T-helper 1 cell treated with Interleukin-12 subunit alpha and Interleukin-12 subunit beta and Interleukin-4 antibody, amounts not matched to agents 30 ng/mL and 1 ng/mL, for 36 hours (primary cell): ENCODE measurements at regions not wholly inside any gene's neighbourhood (a gene's known extent, or its start where the extent isn't known, plus 50 kb on each side); places are given as distances from the start of the nearest gene placed in this dataset.
"Not testable (repeated sequence)": the region's sequence is repeated elsewhere in the genome, so short reads cannot be mapped to it uniquely, and the experiment has no call there.

Source experiments
- intact Hi-C: fragments of 100-400 bp; cut with micrococcal nuclease; formaldehyde crosslinking; loops from one replicate; pipeline ENCODE4 v1.15.1; 2024

DNA sequence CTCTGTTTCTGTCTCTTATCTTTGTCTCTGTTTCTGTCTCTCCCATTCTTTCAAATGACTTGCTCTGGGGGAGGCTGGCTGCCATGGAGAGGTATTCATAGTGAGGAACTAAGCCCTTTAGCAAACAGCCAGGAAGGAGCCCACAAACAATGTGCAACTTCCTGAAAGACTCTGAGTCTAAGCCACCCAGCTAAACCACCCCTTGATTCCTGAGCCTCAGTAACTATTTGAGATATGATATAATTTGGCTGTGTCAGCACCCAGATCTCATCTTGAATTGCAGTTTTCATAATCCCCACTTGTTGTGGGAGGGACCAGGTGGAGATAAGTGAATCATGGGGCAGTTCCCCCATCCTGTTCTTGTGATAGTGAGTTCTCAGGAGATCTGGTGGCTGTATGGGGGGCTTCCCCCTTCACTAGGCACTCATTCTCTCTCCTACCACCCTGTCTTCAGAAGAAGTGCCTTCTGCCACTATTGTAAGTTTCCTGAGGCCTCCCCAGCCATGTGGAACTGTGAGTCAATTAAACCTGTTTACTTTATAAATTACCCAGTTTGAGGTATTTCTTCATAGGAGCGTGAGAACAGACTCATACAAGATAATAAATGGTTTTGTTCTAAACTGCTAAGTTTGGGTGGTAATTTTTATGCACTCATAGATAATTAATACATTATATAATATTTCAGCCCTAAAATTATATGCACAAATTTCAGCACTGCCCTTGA lies 121.2 kb upstream of the FOXP2 start:
- intact Hi-C loops, result no loop called here

DNA sequence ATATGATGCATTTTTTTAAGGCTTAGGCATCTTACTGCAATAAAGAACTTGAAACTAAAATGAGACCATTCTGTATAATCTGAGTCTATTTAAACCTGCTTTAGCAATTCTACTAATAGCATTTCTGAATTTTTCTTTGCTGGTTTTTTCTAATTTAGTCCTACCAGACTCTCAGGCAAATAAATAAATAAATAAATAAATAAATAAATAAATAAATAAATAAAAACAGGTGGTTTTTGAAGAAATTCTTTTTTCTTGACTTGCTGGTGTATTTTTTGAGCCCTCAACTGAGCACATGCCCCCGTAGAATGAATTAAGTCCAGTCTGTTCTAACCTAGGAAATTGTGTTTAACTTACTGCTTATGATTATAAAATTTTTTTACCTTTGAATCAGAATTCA lies 134.7 kb upstream of the FOXP2 start:
- intact Hi-C loops, result loop anchor here (10.0 kb wide), 1 partner anchor 465 kb away; no protein-coding TSS in a partner anchor

DNA sequence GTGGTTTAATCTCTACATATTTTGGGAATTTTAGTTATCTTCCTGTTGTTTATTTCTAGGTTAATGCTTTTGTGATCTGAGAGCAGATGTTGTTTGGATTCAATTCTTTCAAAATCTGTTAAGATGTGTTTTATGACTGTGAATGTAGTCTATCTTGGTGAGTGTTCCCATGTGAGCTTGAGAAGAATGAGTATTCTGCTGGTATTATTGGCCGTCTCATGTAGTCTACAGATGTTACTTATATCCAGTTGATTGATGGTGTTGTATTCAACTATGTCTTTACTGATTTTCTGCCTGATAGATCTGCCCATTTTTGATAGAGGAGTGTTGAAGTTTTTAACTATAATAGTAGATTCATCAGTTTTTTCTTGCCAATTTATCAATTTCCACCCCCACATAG lies 141.4 kb upstream of the FOXP2 start:
- intact Hi-C loops, result loop anchor here (5.0 to 10.0 kb wide), 2 partner anchors 458 to 1189 kb away; no protein-coding TSS in a partner anchor

DNA sequence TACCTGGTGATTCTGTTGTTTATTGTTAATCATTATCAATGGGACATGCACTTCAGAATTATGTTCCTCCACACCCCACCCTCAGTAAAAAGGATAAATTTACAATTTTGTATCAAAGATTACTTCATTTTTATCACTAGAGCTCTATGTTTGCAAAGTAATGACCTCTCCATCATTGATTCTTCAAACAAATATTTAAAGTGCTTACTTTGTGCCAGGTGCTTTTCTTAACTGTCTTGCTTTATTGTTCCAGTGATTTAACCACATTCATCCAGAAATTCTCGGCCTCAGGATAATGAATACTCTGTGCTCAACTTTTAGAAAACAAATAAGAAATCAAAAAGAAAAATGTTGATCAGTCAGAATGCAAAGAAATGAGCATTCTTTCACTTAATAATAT lies 144.9 kb upstream of the FOXP2 start:
- intact Hi-C loops, result loop anchor here (5.0 to 10.0 kb wide), 2 partner anchors 455 to 1193 kb away; no protein-coding TSS in a partner anchor

DNA sequence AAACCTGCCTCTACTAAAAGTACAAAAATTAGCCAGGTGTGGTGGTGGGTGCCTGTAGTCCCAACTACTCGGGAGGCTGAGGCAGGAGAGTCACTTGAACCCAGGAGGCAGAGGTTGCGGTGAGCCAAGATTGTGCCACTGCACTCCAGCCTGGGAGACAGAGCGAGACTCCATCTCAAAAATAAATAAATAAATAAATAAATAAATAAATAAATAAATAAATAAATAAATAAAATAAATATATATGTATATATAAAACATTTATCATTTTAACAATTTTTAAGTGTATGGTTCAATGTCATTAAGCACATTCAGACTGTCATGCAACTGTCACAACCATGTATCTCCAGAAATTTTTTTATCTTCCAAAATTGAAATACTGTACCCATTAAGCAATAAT lies 147.1 kb upstream of the FOXP2 start:
- intact Hi-C loops, result not testable (repeated sequence)

DNA sequence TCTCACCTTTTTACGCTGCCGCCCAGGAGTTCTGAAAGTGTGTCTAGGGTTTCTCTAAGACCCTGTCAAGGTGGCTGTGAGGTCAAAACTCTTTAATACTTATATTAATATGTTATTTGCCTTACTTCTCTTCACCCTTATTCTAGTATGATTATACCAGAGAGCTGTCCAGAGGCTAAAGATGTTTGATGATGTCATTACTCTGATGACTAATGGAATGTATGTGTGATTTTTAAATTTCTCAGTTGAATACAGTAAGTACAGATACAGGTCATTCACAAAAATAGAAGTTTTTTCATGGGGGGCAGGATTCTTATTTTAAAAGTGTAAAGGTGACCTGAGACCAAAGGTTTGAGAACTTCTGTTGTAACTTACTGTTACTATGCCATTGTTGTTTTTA lies 150.6 kb upstream of the FOXP2 start:
- intact Hi-C loops, result no loop called here

DNA sequence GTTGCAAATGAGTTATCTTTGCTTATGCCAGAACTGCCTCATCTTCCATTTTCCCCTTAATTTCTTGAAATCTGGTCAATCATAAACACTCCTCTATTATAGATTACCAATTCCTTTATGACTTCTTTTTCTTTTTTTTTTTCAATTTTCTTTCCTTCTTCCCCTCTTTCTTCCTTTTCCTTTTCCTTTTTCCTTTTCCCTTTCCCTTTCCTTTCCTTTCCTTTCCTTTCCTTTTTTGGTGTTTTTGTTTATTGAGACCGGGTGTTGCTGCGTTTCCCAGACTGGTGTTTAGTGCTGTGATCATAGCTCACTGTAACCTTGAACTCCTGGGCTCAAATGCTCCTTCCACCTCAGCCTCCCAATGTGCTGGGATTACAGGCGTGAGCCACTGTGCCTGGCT lies 151.4 kb upstream of the FOXP2 start:
- intact Hi-C loops, result no loop called here

DNA sequence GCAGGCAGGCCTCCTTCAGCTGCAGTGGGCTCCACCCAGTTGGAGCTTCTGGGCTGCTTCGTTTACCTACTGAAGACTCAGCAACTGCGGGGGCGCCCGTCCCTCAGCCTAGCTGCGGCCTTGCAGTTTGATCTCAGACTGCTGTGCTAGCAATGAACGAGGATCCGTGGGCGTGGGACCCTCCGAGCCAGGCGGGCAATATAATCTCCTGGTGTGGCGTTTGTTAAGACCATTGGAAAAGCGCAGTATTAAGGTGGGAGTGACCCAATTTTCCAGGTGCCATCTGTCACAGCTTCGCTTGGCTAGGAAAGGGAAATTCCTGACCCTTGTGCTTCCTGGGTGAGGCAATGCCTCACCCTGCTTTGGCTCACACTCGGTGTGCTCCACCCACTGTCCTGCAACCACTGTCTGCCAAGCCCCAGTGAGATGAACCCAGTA lies 159.2 kb upstream of the FOXP2 start:
- intact Hi-C loops, result no loop called here

DNA sequence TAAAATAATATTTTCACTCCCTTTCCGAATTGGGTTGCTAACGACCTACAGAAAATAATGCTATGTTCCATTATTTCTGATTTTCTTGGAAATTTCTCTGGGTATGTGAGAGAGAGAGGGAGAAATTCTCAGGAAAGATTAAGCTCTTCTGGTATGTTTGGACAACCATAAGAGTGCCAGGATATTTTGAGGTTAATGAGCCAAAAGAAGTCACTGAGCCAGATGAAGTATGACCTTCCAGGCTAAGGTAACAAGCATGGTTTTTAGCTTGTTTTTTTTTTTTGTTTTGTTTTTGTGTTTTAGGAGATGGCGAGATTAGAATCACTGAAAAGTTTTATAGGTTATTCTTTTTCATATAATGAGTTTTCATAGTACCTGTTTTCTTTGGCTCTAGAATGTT lies 171.0 kb upstream of the FOXP2 start:
- intact Hi-C loops, result no loop called here

DNA sequence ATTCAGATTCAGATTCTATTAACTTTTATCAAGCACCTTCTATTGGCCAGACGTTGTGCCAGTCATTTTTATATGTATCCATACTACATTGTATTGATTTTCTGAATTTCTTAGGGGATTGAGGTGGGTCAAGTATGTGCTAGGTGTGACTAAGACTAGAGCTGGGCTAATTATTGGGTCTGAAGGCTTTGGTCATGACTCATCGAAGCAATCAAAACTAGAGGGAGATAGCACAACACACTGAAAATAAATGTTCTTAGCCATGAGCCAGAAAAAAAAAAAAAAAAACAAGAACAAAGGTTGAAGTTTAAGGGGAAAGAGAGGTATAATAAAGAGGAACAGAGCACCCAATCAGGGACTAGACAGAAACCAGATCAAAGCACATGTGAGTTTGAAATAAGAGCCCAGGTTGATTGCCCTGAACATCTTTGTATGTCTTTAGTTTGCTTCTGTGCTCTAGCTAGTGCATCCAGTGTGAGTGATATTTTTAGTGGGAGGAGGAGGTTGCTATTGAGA lies 171.6 kb upstream of the FOXP2 start:
- intact Hi-C loops, result no loop called here

DNA sequence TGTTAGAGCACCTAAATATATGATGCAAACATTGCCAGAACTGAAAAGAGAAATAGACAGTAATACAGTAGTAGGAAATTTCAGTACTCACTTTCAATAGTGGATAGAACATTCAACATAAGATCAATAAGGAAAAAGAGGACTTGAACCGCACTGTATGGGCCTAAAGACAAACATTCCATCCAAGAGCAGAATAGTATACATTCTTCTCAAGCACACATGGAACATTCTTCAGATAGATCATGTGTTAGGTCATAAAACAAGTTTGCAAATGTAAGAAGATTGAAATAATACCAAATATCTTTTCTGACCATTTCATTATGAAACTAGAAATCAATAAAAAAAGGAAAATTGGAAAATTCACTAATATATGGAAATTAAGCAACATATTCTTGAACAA lies 185.4 kb upstream of the FOXP2 start:
- intact Hi-C loops, result no loop called here

DNA sequence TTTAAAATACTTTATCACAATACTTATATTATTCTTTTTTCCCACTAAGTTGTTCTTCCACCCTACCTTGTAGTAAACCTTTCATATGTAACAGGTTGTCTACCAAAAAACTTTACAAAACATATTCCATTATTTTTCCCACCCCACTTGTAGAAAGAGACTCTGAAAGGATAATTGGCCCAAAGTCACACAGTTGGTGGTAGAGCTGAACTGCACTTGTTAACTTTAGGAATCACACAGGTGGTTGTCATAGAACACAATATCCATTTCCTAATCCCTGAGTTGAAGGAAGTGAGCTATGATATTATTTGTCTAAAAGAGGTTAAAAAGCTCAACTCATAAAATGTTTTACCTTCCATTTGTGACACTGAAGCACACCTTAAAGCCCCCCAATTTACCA lies 188.8 kb upstream of the FOXP2 start:
- intact Hi-C loops, result no loop called here

DNA sequence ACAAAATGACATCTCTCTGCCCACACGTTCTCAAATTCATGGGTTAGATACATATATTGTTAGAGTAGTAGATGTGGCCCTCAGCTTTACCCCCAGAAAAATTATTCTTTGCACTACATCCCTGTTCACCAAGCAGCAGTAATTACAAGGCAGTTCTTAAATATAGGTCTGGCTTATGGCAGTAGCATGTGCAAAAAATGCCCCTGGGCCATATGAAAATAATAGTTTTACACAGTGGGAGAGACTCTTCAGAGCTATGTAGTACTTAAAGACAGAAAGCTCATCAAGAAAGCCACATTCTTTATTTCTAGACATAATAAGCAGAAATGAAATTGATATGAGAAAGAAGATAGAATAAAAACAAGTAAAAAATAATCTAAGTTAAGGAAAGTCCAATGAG lies 196.3 kb upstream of the FOXP2 start:
- intact Hi-C loops, result no loop called here

DNA sequence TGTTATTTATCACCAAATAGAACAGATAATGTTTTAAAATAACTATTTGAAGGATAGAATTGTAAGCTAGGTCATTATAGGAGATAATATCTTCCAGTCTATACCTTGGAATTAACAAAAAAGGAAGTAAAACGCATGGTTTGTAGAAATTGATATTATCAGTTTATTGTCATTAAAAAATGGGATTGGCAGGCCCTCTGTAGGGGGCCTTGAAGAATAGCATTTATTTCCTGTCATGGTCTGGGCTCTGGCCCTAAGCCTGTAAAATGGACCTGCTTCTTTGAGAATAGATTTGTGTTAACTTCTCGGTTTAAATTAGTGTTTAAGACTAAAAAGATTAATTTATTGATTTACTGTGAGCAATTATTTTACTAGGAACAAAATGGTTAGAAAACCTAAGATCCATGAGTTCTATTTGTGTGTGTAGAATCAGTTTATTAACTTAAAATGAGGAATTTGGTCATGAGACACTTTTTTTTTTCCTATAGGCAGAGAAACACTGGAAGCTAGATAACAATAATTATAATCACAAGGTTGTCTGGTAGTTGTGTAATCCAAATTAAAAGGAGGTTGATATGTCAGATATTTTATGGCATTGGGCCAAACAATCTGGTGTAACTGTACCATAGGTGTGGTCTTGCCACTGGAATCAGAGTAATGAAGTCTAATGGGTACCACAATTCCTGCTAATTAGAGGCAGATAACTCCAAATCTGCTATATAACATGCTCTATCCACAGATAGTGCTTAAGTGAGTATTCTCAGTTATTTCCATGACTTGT lies 197.4 kb upstream of the FOXP2 start:
- intact Hi-C loops, result no loop called here

DNA sequence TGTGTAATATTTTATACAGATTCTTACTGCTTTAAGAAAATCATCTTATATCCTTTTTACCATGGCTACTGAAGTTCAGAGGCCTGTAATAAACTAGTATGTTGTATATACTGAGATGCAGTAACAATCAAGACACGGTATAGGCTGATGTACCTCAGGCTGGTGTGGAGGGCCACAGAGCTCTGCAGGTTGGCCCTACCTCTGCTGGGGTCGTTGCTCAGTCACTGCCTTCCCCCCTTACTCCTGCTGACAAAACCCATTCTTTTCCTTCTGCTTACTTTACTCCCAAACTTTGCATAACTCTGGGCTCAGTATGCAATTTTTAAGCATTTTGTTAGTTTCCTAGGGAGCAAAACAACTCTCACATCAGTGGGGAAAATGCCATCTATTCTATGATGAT lies 200.1 kb upstream of the FOXP2 start:
- intact Hi-C loops, result no loop called here

DNA sequence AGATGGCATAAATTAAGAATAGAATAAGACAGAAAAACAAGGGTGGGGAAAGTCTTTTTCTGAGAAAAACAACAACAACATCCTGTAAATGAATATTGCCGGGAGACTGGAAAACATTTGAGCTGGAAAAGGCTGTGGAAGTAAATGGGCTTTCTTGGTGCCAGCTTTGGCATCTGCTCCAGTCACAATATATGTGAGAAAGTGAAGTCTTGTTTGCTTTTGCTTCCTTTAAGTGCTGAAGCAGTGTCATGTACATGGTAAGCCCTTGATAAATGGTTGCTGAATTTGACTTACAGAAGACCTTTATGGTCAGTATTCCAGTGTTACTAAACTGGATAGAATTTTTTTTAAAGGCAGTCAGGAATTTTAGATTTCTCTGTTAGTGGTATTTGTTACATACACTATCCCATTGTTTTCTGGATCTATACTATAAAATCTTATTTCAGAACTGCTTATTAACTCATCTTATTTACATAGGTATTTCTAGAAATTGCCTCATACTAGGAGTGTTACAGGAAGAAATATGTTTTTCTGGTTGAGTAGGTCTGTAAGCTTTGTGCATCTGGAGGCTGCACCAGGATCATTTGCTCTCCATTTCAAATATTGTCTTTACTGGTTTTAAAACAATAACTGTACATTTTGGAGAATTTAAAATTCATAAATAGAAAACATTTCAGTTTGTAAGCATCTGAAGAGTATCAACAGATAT lies 201.7 kb upstream of the FOXP2 start:
- intact Hi-C loops, result no loop called here

DNA sequence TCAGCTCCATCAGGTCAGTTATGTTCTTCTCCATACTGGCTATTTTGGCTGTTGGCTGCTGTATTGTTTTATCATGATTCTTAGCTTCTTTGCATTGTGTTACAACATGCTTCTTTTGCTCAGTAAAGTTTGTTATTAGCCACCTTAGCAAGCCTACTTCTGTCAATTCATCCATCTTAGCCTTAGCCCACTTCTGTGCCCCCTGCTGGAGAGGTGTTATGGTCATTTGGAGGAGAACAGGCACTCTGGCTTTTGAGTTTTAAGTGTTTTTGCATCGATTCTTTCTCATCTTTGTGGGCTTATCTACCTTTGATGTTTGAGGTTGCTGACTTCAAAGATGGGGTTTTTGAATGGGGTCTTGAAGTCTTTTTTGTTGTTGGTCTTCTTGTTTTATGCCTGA lies 204.6 kb upstream of the FOXP2 start:
- intact Hi-C loops, result no loop called here

DNA sequence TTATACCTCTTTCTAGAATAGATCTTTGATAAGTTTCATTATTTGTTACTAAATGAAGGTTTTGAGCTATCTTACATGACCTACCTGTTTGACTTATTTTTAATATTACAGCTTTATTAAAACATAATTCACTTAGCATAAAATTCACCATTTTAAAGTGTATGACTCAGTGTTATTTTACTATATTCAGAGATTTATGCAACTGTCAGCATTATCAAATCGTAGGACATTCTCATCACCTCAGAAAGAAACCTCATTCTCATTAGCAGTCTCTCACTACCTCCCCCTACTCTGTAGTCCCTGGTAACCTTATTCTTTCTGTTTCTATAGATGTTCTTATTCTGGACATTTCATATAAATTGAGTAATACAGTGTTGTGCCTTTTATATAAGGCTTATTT lies 207.9 kb upstream of the FOXP2 start:
- intact Hi-C loops, result no loop called here

DNA sequence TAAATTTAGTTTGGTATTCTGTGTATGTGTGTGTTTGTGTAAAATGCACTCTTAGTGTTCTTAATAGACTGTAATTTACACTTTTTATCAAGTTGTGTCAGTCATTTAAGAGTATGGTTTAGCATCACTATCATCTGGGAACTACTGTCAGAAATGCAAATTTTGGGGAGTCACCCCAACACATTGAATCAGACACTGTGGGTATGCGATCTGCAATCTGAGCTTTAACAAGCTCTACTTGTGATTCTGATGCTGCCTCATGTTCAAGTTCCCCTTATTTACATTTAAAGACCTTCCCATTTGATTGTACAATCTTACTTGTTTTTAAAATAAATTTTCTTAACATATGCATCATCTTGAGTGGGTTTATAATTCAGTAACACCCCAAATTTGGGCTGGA lies 218.1 kb upstream of the FOXP2 start:
- intact Hi-C loops, result no loop called here

DNA sequence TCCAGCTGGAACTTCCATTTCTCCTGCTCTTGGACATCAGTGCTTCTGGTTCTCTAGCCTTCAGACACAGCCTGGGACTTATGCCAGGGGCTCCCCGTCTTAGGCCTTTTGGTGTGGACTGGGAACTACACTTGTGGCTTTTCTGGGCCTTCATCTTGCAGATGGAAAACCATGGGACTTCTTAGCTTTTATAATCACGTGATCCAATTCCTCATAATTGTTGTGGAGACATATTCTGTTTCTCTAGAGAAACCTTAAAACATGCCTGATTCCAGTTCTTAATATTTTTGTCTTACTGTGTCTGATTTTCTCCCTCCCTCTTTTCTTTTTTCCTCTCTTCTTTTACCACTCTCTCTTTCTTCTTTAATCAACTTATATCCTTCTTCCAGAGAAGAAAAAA lies 224.2 kb upstream of the FOXP2 start:
- intact Hi-C loops, result no loop called here

DNA sequence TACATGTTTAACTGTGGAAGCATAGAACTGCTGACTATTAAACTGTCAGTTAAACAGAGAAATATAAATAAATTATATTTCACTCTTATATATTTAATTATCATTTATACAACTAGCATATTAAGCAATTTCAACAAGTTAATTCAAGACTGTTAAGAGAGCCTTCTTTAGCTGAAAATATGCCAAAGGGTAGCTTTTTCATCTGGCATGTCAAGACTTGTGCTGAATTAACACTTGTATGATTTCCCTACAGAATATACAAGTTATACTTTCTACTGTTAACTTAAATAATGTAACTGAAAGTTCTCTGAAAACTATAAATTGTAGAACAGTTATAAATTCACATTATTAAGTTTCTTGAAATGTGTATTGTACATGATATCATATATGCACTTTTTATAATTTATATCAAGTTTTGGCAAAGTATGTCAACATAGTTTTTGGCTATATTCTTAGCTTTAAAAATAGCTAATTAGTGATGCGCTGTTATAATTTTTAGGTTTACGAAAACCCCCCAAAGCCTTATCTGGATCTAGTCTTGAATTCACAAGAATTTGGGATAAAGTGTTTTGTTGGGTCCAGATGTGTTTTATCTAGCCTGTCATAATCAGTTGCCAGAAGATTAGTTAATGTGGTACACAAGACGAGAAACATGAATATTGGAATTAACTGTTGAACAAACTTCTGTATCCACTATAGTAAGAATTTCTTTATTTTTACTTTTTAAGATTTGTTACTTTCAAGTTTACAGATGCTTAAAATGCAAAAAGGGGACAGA lies 231.1 kb upstream of the FOXP2 start:
- intact Hi-C loops, result no loop called here
